Type B pancreatic cell (in vitro differentiated cells): ENCODE measurements at regions not wholly inside any gene's neighbourhood (a gene's known extent, or its start where the extent isn't known, plus 50 kb on each side); places are given as distances from the start of the nearest gene placed in this dataset.

Experiments
- DNase-seq: peaks from one replicate; pipeline ENCODE4 v3.0.0; 2021; ENCODE audit warnings: mixed read lengths; ENCODE audit not compliant: unreplicated experiment; ENCODE audit errors: extremely low spot score
- H3K27ac Mint-ChIP-seq: 2 replicates; pipeline ENCODE4 v1.8.0; 2021; ENCODE audit warnings: mild to moderate bottlenecking, mixed read lengths
- H3K27me3 Mint-ChIP-seq: 2 replicates; pipeline ENCODE4 v1.8.0; 2021; ENCODE audit warnings: mixed read lengths
- H3K36me3 Mint-ChIP-seq: 2 replicates; pipeline ENCODE4 v1.8.0; 2021; ENCODE audit warnings: mixed read lengths
- H3K4me1 Mint-ChIP-seq: one replicate; pipeline ENCODE4 v1.8.0; 2021; ENCODE audit warnings: mixed read lengths; ENCODE audit not compliant: unreplicated experiment
- H3K4me3 Mint-ChIP-seq: 2 replicates; pipeline ENCODE4 v1.8.0; 2021; ENCODE audit warnings: mild to moderate bottlenecking, mixed read lengths
- H3K9me3 Mint-ChIP-seq: 2 replicates; pipeline ENCODE4 v1.8.0; 2021; ENCODE audit warnings: mixed read lengths
- TF ChIP-seq, protein P1 (sequence below): fragments of 200-600 bp; sonication (generic); conservative IDR thresholded peaks from 2 replicates; pipeline ENCODE4 v1.5.0; 2021; ENCODE audit warnings: antibody characterized with exemption, mild to moderate bottlenecking

DNA sequence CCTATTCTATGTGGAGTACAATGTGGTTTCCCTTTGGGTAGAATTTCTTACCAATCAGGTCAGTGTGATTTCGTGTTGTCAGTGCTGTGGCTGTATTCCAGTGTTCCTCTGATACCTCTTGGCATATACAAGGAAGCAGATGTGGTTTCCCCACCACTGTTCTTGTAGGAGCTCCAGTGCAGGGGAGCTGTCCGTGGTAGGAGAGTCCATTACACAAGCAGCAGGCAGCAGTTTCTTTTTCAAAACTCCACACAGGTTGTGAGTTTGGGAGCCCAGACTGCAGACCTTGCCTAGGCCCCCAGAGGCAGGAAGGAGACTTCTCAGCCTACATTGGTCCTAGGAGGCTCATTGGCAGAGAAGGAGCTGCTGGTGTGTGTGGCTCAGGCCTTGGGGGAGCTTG, 452.8 kb downstream of the AACS start:
- Mint-ChIP-seq H3K27me3 (peaks cover 6% of the 10 kb centered on the region), H3K4me1 (no peaks in the 10 kb centered on the region), H3K9me3 (no peaks in the 10 kb centered on the region), H3K4me3 (no peak overlapping the region), H3K36me3 (no peaks in the 10 kb centered on the region), H3K27ac (no peak overlapping the region)
- TF ChIP-seq, protein P1, sequence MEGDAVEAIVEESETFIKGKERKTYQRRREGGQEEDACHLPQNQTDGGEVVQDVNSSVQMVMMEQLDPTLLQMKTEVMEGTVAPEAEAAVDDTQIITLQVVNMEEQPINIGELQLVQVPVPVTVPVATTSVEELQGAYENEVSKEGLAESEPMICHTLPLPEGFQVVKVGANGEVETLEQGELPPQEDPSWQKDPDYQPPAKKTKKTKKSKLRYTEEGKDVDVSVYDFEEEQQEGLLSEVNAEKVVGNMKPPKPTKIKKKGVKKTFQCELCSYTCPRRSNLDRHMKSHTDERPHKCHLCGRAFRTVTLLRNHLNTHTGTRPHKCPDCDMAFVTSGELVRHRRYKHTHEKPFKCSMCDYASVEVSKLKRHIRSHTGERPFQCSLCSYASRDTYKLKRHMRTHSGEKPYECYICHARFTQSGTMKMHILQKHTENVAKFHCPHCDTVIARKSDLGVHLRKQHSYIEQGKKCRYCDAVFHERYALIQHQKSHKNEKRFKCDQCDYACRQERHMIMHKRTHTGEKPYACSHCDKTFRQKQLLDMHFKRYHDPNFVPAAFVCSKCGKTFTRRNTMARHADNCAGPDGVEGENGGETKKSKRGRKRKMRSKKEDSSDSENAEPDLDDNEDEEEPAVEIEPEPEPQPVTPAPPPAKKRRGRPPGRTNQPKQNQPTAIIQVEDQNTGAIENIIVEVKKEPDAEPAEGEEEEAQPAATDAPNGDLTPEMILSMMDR: no peak
- DNase-seq: no peak

DNA sequence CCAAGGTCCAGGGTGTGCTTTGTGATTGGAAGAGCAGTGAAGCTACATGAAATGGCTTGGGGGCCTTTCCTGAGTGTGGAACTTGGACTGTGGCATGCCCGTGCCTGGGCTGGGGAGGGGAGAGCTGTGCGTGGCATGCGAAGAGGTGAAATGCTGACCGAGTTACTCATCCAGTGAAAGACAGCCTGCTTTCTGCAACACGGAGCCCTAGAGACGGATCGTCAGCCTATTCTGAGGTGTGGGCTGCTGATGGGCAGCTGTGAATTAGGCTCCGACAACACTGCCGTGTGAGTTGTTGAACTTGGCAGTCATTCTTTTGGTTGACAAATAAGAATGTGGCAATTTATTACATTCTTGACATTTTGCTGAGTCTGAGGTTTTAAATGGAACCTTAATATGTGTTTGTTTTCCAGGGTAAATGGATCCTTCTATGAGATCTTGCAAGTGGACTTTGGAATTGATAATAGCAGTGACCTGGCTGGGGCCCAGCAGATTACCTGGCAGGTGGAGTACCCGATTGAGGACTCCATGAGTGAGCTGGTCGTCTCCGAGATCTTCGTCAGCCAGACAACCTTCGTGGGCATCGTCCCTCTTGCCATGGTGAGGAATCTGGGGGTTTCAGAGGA, 453.9 kb downstream of the AACS start:
- no peak for DNase-seq
- H3K27me3 Mint-ChIP-seq: peaks cover 4% of the 10 kb centered on the region
- no peaks in the 10 kb centered on the region for H3K36me3 Mint-ChIP-seq
- no peaks in the 10 kb centered on the region for H3K4me1 Mint-ChIP-seq
- H3K9me3 Mint-ChIP-seq: no peaks in the 10 kb centered on the region
- no peak overlapping the region for H3K4me3 Mint-ChIP-seq
- TF ChIP-seq, protein P1: no peak
- no peak overlapping the region for H3K27ac Mint-ChIP-seq

DNA sequence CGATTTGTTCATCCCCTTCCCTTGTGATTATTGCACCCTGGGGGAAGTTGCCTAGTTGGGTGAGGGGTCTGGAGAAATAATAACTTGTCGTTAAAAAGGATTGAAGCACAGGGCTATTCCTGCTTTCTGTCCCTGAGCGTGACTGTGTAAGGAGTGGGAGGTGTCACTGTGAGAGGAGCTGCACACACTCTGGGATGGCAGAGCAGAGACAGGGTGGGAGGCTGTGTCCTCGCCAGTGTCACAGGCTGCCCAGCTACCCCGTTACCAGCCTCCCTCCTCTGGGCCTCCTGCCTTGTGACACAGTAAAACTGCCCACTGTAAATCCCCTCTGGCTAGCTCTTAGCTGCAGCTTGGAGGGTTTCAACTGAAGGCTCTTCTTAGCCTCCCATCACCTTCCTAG, 460.6 kb downstream of the AACS start:
- DNase-seq: no peak
- H3K27ac Mint-ChIP-seq: no peak overlapping the region
- no peaks in the 10 kb centered on the region for H3K9me3 Mint-ChIP-seq
- no peak overlapping the region for H3K4me3 Mint-ChIP-seq
- no peaks in the 10 kb centered on the region for H3K4me1 Mint-ChIP-seq
- H3K36me3 Mint-ChIP-seq: no peaks in the 10 kb centered on the region
- TF ChIP-seq, protein P1: no peak
- peaks cover 17% of the 10 kb centered on the region for H3K27me3 Mint-ChIP-seq

DNA sequence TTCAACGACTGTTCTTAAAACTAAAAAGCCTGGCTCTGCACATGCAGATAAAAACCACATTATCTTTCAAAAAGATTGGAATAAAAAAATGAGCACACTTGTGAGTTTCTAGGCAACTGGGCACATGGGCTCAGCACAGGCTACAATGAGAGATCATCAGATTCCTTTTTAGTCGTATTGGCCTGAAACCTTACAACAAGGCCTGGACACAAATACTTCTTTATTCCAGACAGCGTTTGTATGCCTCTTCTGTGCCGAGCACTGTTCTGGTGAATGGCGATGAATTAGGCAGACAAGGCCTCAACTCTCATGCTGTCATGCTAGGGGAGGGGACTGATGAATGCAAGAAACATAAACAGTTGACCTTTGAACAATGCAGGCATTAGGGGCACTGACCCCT, 463.0 kb downstream of the AACS start:
- H3K4me1 Mint-ChIP-seq: no peaks in the 10 kb centered on the region
- no peak overlapping the region for H3K4me3 Mint-ChIP-seq
- peaks cover 22% of the 10 kb centered on the region for H3K27me3 Mint-ChIP-seq
- no peaks in the 10 kb centered on the region for H3K36me3 Mint-ChIP-seq
- TF ChIP-seq, protein P1: no peak
- H3K9me3 Mint-ChIP-seq: no peaks in the 10 kb centered on the region
- H3K27ac Mint-ChIP-seq: no peak overlapping the region
- no peak for DNase-seq

DNA sequence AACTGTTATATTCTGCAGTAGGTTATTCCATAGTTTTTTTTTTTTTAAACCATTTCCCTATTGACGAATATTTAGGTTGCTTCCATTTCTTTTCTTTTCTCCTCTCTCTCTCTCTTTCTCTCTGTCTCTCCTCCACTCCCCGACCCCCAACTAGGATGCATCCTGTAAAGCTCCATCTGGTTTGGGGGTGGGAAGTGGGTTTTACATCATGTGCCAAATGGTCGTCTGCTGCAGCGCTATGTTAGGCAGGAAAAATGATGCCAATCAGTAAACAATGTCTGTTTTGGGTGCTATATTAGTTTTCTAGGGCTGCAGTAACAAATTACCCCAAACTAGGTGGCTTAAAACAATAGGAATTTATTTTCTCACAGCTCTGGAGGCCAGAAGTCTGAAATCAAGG, 465.0 kb downstream of the AACS start:
- TF ChIP-seq, protein P1: no peak
- peaks cover 22% of the 10 kb centered on the region for H3K27me3 Mint-ChIP-seq
- DNase-seq: no peak
- no peak overlapping the region for H3K27ac Mint-ChIP-seq
- no peaks in the 10 kb centered on the region for H3K36me3 Mint-ChIP-seq
- no peaks in the 10 kb centered on the region for H3K4me1 Mint-ChIP-seq
- H3K4me3 Mint-ChIP-seq: no peak overlapping the region
- H3K9me3 Mint-ChIP-seq: no peaks in the 10 kb centered on the region

DNA sequence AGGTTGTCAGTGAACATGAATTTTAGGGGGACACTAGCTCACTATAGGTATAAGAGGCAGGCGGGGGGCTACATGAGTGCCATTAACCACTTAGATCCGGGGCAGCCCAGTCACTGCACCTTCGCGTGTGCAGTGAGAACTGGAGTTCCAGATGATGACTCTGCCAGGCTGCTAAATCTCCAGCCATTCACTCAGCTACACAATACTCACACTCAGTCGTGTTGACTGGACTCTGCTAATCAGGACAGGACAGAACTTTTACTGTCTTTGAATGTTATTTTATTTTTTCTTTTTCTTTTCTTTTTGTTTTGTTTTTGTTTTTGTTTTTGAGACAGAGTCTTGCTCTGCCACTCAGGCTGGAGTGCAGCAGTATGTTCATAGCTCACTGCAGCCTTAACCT, 465.6 kb downstream of the AACS start:
- TF ChIP-seq, protein P1: no peak
- DNase-seq: no peak
- H3K4me3 Mint-ChIP-seq: no peak overlapping the region
- no peaks in the 10 kb centered on the region for H3K36me3 Mint-ChIP-seq
- H3K27ac Mint-ChIP-seq: no peak overlapping the region
- H3K9me3 Mint-ChIP-seq: no peaks in the 10 kb centered on the region
- no peaks in the 10 kb centered on the region for H3K4me1 Mint-ChIP-seq
- peaks cover 22% of the 10 kb centered on the region for H3K27me3 Mint-ChIP-seq
